Posterior vena cava (tissue), 2 donors: ENCODE measurements at regions not wholly inside any gene's neighbourhood (a gene's known extent, or its start where the extent isn't known, plus 50 kb on each side); places are given as distances from the start of the nearest gene placed in this dataset.

ENCODE experiments used
- DNase-seq: peaks from one replicate; pipeline ENCODE4 v3.0.0-alpha.2; 2020; ENCODE audit warnings: low spot score
- intact Hi-C, 2 donors: fragments of 100-400 bp; cut with DNase I; formaldehyde crosslinking; loops; one replicate each; pipeline versions ENCODE4 v1.14.1 to v1.14.2; 2022 to 2023
- donor health status: DM: yes; HTN: yes; CAD: no.
- donor health status: DM: yes; HTN: yes; CAD: no.

- intact Hi-C loops: no loop called here
- no peak for DNase-seq
Measured at GRCh38 chr5:155274484-155274883, 260.9 kb downstream of the KIF4B start.

DNA sequence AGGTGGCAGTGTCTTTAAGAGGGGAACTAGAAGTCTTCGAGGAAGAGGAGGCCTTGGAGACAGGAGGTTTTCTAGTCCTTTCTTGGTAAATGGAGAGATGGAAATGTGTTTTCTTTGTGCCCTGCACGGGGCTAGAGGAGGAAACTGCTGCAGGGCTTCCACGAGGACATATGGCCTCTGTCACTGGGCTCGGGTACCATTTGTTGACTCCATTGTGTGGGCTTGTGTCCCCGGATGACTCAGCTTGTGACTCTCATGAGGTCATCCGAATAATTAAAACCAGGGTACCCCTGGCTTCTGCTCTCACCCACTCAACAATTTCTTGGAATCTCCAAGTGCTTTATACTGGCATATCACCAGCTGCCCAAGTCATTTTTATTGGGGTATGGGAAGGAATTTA, 261.7 kb downstream of the KIF4B start:
- no peak for DNase-seq
- intact Hi-C loops: no loop called here

DNA sequence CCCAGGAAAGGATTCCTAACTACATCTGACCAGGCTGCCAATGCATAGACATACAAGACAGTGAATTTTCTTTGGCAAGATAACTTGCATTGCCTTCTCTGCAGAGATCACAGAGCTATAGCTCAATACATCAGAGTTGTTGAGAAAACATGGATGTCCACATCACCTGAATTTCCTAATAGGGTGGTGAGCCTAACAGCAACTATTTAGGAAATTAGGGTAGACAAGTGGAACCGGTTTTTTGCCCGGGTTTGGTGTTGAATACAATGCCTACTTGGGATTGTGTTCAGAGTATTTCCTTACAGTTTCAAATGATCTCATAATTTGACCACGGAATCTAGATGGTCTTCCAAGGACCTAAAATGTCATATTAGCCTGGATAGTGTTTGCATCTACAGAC, 262.7 kb downstream of the KIF4B start:
- intact Hi-C loops: no loop called here
- DNase-seq: no peak

DNA sequence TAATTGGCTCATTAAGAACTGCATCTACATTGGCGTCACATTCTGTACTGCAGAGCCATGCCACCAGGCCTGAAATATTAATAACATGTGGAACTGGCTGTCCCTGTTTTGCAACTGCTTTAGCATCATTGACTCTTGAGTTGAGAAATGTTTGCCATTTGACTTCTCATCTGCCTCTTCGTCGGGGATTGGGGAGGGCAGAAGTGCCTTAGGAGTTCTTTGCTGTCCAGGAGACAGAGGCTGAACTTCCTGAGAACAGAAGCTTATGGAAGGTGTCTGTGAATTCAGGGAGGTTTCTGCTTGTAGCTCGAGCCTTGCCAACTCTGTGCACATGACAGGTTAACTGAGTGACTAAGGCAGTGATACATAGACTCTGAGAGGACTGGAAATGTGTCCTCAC, 265.0 kb downstream of the KIF4B start:
- intact Hi-C loops: no loop called here
- no peak for DNase-seq

GRCh38 chr5:155282503-155283107, 269.1 kb downstream of the KIF4B start:
- DNase-seq: no peak
- intact Hi-C loops: loop anchor here in 1 of 2 donors (5.0 kb wide), 1 partner anchor 1600 kb away; no protein-coding TSS in a partner anchor

DNA sequence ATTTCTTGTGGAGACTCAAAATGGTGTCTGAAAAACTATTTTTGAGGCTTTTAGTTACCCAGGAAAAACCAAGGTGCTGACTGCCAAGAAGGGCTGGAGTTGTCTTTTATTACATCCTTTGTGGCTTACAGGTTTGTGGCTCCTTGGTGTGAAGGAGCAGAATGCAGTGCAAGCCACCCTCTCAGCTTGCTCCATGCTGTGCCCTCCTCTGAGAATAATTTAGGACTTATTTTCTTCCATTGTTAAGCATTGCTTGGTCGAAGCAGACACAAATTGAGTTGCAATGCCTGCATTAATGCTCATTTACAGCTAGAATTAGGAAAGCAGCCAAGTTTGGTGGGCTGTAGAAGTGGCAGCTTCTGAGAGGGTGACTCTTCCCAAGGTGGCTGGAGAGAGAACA, 272.2 kb downstream of the KIF4B start:
- DNase-seq: no peak

DNA sequence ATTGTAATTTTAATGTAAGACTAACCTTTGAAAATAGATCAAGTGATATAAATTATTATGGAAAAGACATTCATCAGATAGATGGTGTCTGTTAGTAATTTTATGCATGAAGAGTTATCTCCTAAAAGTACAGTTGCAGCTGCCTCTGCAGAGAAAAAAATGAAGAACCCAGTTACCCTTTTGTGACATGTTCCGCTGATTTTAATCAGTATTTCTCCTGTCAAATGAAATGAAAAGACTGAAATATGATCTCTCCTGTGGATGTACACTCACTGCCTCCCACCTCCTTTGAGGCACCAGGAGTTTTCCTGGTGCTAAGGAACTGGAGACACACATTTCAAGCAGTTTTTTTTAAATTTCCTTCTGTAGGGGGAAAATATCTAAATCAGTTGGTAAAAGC, 277.4 kb downstream of the KIF4B start:
- intact Hi-C loops: no loop called here
- no peak for DNase-seq

More for the DNA sequence above, 272.2 kb downstream of the KIF4B start:
- intact Hi-C loops: no loop called here

GRCh38 chr5:155293605-155294178, 280.1 kb downstream of the KIF4B start:
- DNase-seq: no peak
- intact Hi-C loops: no loop called here

GRCh38 chr5:155295111-155295510, 281.6 kb downstream of the KIF4B start:
- DNase-seq: no peak
- intact Hi-C loops: no loop called here

DNA sequence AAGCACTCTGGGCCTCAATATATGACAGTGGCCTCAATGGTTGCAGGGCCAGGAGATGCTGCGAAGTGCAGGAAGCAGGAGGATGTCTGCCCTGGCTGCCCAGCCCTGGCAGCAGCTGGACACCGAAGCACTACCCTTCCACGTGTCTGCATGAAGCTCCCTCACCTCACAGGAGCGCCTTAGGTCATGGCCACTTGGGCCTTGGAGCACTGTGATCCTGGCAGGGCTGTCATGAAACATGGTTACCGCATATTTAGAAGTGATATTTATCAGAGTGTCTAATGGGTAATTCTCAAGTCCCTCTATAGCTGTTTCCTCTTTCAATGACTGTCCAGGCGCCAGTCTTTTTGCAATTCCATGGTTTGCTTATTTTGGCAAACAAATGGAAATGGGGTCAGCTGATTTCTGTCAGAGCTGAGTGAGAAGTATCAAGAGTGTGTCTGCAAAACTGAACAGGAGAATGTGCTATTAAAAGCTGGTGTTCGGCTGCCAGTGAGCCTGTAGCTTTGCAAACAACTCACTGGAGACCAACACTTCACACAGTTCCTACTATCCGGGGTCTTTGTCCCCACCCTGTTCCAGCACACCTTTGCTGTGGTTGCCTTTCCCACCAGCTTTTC, 285.9 kb downstream of the KIF4B start:
- DNase-seq: no peak
- intact Hi-C loops: no loop called here

DNA sequence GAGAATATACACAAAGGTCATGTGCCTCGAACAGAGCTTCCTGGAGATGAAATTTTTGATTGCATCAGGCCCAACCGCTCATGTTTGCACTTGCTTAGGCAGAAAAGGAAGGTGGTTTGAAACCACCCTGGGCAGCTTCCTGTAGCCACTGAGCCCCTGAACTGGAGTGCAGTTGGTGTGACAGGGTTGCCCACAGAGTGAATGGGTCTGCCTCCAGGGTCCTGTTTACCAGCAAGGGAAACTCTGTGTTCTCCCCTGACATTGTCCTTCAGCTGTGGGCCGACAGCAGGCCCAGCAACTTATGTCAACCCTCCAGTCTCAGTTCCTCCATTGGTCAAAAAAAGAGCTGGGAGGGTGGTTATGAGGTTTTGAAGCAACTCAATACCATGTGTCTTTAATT, 289.6 kb downstream of the KIF4B start:
- intact Hi-C loops: no loop called here
- DNase-seq: no peak

DNA sequence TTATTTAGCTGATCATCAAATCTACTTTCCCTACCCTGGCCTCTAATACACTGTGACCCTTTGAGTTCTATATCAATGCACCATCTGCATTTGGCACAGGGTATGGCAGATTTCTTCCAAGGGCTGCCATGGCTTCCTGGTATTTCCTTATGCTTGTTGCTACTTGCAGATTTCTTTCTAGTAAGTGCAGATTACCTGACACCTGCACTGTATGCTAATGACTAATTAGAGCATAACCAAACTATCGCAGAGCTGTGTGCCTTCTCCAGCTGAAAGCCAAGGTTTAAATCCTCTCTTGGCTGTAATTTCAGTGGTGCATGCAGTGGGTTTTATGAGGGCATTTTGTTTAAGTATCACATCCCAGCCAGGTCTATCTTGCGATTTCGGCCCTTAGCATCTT, 293.7 kb downstream of the KIF4B start:
- intact Hi-C loops: no loop called here
- no peak for DNase-seq

- no peak for DNase-seq
- intact Hi-C loops: no loop called here
Measured at GRCh38 chr5:155308289-155308688, 294.7 kb downstream of the KIF4B start.

DNA sequence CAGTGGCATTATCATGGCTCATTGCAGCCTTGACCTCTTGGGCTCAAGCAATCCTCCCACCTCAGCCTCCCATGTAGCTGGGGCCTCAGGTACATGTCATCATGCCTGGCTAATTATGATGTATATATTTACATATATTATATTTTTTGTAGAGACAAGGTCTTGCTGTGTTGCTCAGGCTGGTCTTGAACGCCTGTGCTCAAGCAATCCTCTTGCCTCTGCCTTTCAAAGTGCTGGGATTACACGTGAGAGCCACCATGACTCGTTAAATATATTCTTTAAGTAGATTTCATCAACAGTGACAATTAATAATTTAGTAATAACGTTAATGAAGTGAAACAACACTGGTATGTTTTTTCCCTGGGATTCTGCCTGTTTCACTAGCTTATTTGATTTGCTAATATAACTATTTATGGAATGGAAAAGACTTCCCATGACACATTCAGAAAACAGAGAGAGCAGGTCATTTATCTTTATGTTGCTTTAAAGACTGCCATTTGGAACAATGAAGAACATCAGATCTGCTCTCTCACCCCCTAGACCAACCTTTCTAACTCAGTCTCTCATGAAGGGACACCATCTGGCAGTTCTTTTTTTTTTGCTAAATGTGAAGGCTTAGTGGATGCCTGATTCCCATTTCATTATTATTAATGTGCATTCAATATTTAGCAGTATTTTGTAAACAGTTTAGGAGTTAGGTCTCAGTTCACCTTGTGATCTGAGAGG, 295.6 kb downstream of the KIF4B start:
- intact Hi-C loops: no loop called here
- DNase-seq: no peak

DNA sequence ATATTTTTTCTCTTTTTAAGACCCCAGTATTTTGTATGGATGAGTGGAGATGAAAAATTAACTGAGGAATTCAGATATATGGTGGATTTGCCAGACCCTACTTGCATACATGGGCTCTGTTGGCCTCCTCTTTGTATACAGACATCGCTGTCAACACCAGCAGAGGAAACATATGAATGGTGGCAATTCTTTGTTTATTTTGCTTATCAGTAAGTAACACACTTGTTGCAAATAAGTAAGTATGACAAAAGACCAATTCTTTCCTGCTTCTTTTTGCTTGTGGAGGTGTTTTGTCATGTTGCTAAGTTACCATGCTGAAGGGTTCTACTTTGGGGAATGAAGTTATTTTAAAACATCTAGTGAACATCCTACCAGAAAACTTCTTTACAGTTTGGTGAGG, 298.2 kb downstream of the KIF4B start:
- intact Hi-C loops: no loop called here
- no peak for DNase-seq

GRCh38 chr5:155313518-155313917, 300.0 kb downstream of the KIF4B start:
- intact Hi-C loops: no loop called here
- DNase-seq: no peak

DNA sequence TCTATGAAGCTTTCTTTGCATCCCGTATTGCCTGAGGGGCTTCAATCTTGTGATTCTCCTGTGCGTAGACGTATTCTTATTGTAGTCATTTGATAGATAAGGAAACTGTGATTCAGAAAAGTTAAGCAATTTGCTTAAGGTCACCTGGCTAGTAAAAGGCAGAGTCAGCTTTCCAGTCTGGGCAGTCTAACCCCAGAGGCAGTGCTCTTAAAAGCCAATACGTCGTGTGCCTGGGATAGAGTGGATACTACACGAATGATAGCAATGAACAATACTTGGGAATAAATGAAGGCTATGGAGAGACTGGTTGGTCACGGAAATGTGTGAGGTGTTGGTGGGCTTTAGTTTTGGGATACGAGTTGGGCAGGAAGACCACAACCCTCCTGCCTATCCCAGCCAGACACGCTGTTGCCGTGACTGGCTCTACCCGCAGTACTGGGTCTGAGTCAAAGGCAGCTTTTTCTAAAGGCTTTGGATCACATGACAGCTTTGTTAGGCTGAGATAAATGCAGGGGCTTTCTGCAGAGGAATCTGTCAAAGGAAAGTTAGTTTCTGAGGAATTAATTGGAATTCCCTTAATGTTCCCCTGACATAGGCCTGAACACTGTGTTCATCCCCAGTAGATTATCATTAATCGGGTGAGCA, 302.6 kb downstream of the KIF4B start:
- DNase-seq: no peak
- intact Hi-C loops: no loop called here

DNA sequence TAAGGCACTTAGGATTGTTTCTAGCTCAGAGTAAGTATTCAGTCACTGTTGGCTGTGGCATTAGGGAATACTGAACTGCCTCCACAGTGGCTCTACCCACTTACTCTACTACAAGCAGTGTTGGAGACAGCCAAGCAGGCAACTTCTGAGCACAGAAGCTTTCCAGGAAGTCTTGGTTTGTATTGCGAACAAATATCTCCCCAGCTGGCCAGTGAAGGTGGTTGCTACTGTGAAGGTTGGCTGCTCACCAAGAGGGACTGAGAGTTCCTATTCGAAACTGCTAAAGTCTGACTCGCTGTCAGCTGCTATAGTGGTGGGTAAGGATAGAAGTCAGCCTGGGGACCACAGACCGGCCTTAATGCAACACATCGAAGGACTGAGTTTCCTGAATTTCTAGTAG, 319.1 kb downstream of the KIF4B start:
- intact Hi-C loops: no loop called here
- no peak for DNase-seq

DNA sequence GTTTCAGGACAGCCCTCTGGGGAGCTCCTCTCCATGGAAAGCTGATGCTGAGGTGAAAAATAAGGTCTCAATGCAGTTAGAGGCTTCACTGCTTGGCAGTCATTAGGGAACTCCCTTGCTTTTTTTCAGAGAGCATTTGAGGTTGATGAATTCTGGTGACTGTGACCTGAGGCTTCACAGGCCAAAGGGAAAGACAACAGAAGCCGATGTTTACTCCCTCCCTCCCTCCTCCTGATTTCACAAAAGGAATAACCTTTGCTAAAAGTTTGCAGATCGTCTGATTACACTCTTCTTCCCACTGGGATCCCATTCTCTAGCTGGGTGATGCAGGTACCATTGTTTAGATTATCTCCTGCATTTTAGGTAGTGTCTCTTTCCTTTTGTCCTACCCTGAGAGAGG, 329.4 kb downstream of the KIF4B start:
- no peak for DNase-seq
- intact Hi-C loops: no loop called here

GRCh38 chr5:155343468-155343867, 329.9 kb downstream of the KIF4B start:
- no peak for DNase-seq
- intact Hi-C loops: no loop called here
